H9 (cell line): ENCODE measurements at regions not wholly inside any gene's neighbourhood (a gene's known extent, or its start where the extent isn't known, plus 50 kb on each side); places are given as distances from the start of the nearest gene placed in this dataset.

Experiments
- DNase-seq: peaks from one replicate; pipeline ENCODE4 v3.0.0-alpha.2; 2017
- H2AFZ ChIP-seq: one replicate; pipeline ENCODE4 v1.6.1; 2013; ENCODE audit warnings: mild to moderate bottlenecking, low read length, control low read depth, moderate library complexity
- H2AK5ac ChIP-seq: 2 replicates; pipeline ENCODE4 v1.6.1; 2013; ENCODE audit warnings: low read length, control low read depth, mixed read lengths; ENCODE audit not compliant: insufficient read length
- H2BK120ac ChIP-seq: one replicate; pipeline ENCODE4 v1.6.1; 2013; ENCODE audit warnings: low read depth, mild to moderate bottlenecking, low read length, control low read depth, inconsistent platforms; ENCODE audit not compliant: poor library complexity, severe bottlenecking
- H2BK12ac ChIP-seq: 2 replicates; pipeline ENCODE4 v1.6.1; 2013; ENCODE audit warnings: low read length, control low read depth, mixed read lengths, low read depth; ENCODE audit not compliant: insufficient read length
- H2BK15ac ChIP-seq: 2 replicates; pipeline ENCODE4 v1.6.1; 2013; ENCODE audit warnings: low read depth, low read length, control low read depth
- H2BK20ac ChIP-seq: one replicate; pipeline ENCODE4 v1.6.1; 2013; ENCODE audit warnings: low read depth, mild to moderate bottlenecking, low read length, control low read depth, inconsistent platforms; ENCODE audit not compliant: poor library complexity, severe bottlenecking
- H2BK5ac ChIP-seq: 2 replicates; pipeline ENCODE4 v1.6.1; 2013; ENCODE audit warnings: low read length, control low read depth, mixed read lengths; ENCODE audit not compliant: insufficient read length
- H3K14ac ChIP-seq: 2 replicates; pipeline ENCODE4 v1.6.1; 2013; ENCODE audit warnings: low read length, control low read depth; ENCODE audit not compliant: insufficient read depth
- H3K18ac ChIP-seq: 2 replicates; pipeline ENCODE4 v1.6.1; 2013; ENCODE audit warnings: low read depth, mild to moderate bottlenecking, mixed read lengths, low read length, control low read depth; ENCODE audit not compliant: insufficient read length
- H3K23ac ChIP-seq: 2 replicates; pipeline ENCODE4 v1.6.1; 2013; ENCODE audit warnings: low read length, control low read depth, mixed read lengths, low read depth; ENCODE audit not compliant: insufficient read length
- H3K23me2 ChIP-seq: 2 replicates; pipeline ENCODE4 v1.6.1; 2013; ENCODE audit warnings: low read depth, mild to moderate bottlenecking, mixed read lengths, low read length, control low read depth; ENCODE audit not compliant: insufficient read length, poor library complexity, severe bottlenecking
- H3K27ac ChIP-seq: 2 replicates; pipeline ENCODE4 v1.5.1; 2013; ENCODE audit warnings: low read length, control low read depth, mixed read lengths, low read depth; ENCODE audit not compliant: insufficient read length
- H3K27me3 ChIP-seq: 2 replicates; pipeline ENCODE4 v1.6.1; 2013; ENCODE audit warnings: low read length, control low read depth, inconsistent platforms; ENCODE audit not compliant: insufficient read depth
- H3K4ac ChIP-seq: 2 replicates; pipeline ENCODE4 v1.6.1; 2013; ENCODE audit warnings: low read depth, mild to moderate bottlenecking, control low read depth, inconsistent platforms, low read length, moderate library complexity
- H3K4me1 ChIP-seq: 2 replicates; pipeline ENCODE4 v1.6.1; 2013; ENCODE audit warnings: low read length, control low read depth, inconsistent platforms; ENCODE audit not compliant: insufficient read depth
- H3K4me2 ChIP-seq: 2 replicates; pipeline ENCODE4 v1.6.1; 2013; ENCODE audit warnings: low read length, control low read depth, mixed read lengths; ENCODE audit not compliant: insufficient read length, insufficient read depth
- H3K56ac ChIP-seq: 2 replicates; pipeline ENCODE4 v1.6.1; 2013; ENCODE audit warnings: low read depth, mild to moderate bottlenecking, mixed read lengths, low read length, control low read depth; ENCODE audit not compliant: insufficient read length
- H3K79me1 ChIP-seq: 2 replicates; pipeline ENCODE4 v1.6.1; 2013; ENCODE audit warnings: low read depth, mild to moderate bottlenecking, moderate library complexity, low read length, control low read depth, inconsistent platforms; ENCODE audit not compliant: insufficient read depth, poor library complexity, severe bottlenecking
- H3K79me2 ChIP-seq: 2 replicates; pipeline ENCODE4 v1.6.1; 2013; ENCODE audit warnings: low read length, control low read depth, inconsistent platforms; ENCODE audit not compliant: insufficient read depth
- H3K9ac ChIP-seq: 2 replicates; pipeline ENCODE4 v1.6.1; 2013; ENCODE audit warnings: low read length, control low read depth, mixed read lengths; ENCODE audit not compliant: insufficient read length; ENCODE audit errors: extremely low read depth
- H3K9me3 ChIP-seq: one replicate; pipeline ENCODE4 v1.6.1; 2013; ENCODE audit warnings: low read depth, low read length, inconsistent platforms; ENCODE audit not compliant: control insufficient read depth
- H3T11ph ChIP-seq: one replicate; pipeline ENCODE4 v1.6.1; 2013; ENCODE audit warnings: mild to moderate bottlenecking, low read length, control low read depth, inconsistent platforms
- H4K20me1 ChIP-seq: one replicate; pipeline ENCODE4 v1.6.1; 2013; ENCODE audit not compliant: control insufficient read depth, insufficient read length, insufficient read depth
- H4K5ac ChIP-seq: 2 replicates; pipeline ENCODE4 v1.6.1; 2013; ENCODE audit warnings: low read depth, mild to moderate bottlenecking, mixed read lengths, low read length, control low read depth; ENCODE audit not compliant: insufficient read length
- H4K8ac ChIP-seq: replicated peaks from 2 replicates; pipeline ENCODE4 v1.6.1; 2013; ENCODE audit warnings: low read length, control low read depth, mixed read lengths, low read depth; ENCODE audit not compliant: insufficient read length
- H4K91ac ChIP-seq: 2 replicates; pipeline ENCODE4 v1.6.1; 2013; ENCODE audit warnings: low read depth, mild to moderate bottlenecking, moderate library complexity, mixed read lengths, low read length, control low read depth; ENCODE audit not compliant: insufficient read length
- H3K27ac Mint-ChIP-seq, 3 experiments: 2 replicates in 2 of 3; 3 replicates in 1 of 3; pipeline ENCODE4 v1.8.0; 2020 to 2021; ENCODE audit warnings: mixed read lengths in 3 of 3, mild to moderate bottlenecking in 1 of 3, moderate library complexity in 1 of 3
- H3K27me3 Mint-ChIP-seq: 2 replicates; pipeline ENCODE4 v1.8.0; 2021; ENCODE audit warnings: low read depth, mild to moderate bottlenecking, moderate library complexity, mixed read lengths
- H3K36me3 Mint-ChIP-seq, 3 experiments: 2 replicates in 2 of 3; 3 replicates in 1 of 3; pipeline ENCODE4 v1.8.0; 2020 to 2021; ENCODE audit warnings: low read depth in 3 of 3, mixed read lengths in 3 of 3; ENCODE audit not compliant: insufficient read depth in 1 of 3
- H3K4me1 Mint-ChIP-seq, 2 experiments: 2 replicates each; pipeline ENCODE4 v1.8.0; 2020; ENCODE audit warnings: mixed read lengths in 2 of 2
- H3K4me3 Mint-ChIP-seq, 2 experiments: 2 replicates in 1 of 2; 3 replicates in 1 of 2; pipeline ENCODE4 v1.8.0; 2020 to 2021; ENCODE audit warnings: mild to moderate bottlenecking in 2 of 2, mixed read lengths in 2 of 2, moderate library complexity in 1 of 2
- H3K9me3 Mint-ChIP-seq, 2 experiments: 2 replicates in 1 of 2; 3 replicates in 1 of 2; pipeline ENCODE4 v1.8.0; 2020; ENCODE audit warnings: mild to moderate bottlenecking in 2 of 2, mixed read lengths in 2 of 2, moderate library complexity in 1 of 2
- WGBS: extraction: QIAGEN DNeasy Blood & Tissue Kit; methylation state at CpG from one replicate; pipeline ENCODE4 v1.1.7; 2013; ENCODE audit warnings: missing lambda C conversion rate, low lambda C conversion rate, mixed read lengths; ENCODE audit not compliant: insufficient read length; ENCODE audit errors: extremely low coverage; 5-methylcytosine and 5-hydroxymethylcytosine counted together
- TF ChIP-seq, protein P1 (sequence below): fragments of 200-600 bp; sonication (generic); conservative IDR thresholded peaks from 3 replicates; pipeline ENCODE4 v1.8.0; 2021; ENCODE audit warnings: antibody characterized with exemption, mild to moderate bottlenecking

DNA sequence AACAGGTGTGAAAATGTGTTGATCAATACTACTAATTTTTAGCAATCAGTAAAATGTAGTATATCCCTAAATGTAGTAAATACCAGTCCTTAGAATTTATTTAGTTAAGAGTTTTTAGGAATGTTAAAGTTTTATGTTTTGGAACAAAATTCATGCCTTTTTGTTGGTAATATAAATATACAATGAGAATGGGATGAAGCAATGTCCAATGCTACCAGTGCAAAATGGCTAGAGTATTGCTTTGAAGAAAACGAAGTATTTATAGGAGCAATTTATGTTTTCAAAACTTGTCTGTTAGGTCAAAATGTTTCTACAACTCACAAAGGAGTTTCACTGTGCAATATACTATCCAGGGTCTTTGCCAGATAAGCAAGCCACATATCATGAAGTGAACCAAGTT, 851.5 kb downstream of the PCDH18 start:
- Mint-ChIP-seq H3K4me3 (no peak overlapping the region), H3K4me1 (no peaks in the 10 kb centered on the region; a peak in 2 of 4 replicates), H3K9me3 (no peaks in the 10 kb centered on the region; a peak in 1 of 5 replicates), H3K36me3 (no peaks in the 10 kb centered on the region), H3K27me3 (no peaks in the 10 kb centered on the region), H3K27ac (no peak overlapping the region)
- whole genome bisulfite sequencing = no CpG with 5 or more reads among the region's 1 CpG
- H3K27me3 ChIP-seq = no peaks in the 10 kb centered on the region
- H2BK15ac ChIP-seq = no peak overlapping the region
- TF ChIP-seq, protein P1, sequence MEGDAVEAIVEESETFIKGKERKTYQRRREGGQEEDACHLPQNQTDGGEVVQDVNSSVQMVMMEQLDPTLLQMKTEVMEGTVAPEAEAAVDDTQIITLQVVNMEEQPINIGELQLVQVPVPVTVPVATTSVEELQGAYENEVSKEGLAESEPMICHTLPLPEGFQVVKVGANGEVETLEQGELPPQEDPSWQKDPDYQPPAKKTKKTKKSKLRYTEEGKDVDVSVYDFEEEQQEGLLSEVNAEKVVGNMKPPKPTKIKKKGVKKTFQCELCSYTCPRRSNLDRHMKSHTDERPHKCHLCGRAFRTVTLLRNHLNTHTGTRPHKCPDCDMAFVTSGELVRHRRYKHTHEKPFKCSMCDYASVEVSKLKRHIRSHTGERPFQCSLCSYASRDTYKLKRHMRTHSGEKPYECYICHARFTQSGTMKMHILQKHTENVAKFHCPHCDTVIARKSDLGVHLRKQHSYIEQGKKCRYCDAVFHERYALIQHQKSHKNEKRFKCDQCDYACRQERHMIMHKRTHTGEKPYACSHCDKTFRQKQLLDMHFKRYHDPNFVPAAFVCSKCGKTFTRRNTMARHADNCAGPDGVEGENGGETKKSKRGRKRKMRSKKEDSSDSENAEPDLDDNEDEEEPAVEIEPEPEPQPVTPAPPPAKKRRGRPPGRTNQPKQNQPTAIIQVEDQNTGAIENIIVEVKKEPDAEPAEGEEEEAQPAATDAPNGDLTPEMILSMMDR = no peak
- no peaks in the 10 kb centered on the region for H3K79me2 ChIP-seq
- no peak overlapping the region for H2BK5ac ChIP-seq
- no peak overlapping the region for H3K56ac ChIP-seq
- H3K79me1 ChIP-seq = no peaks in the 10 kb centered on the region
- no peak overlapping the region for H3K23ac ChIP-seq
- H4K8ac ChIP-seq = no peak overlapping the region
- no peak overlapping the region for H2BK120ac ChIP-seq
- H4K5ac ChIP-seq = no peak overlapping the region
- no peak overlapping the region for H3K27ac ChIP-seq
- H4K20me1 ChIP-seq = no peaks in the 10 kb centered on the region
- H3K23me2 ChIP-seq = no peaks in the 10 kb centered on the region
- H3K14ac ChIP-seq = no peak overlapping the region
- no peak for DNase-seq
- no peaks in the 10 kb centered on the region for H3K9me3 ChIP-seq
- no peak overlapping the region for H3K4ac ChIP-seq
- H3K9ac ChIP-seq = no peak overlapping the region
- H3T11ph ChIP-seq = no peak overlapping the region
- no peak overlapping the region for H2BK20ac ChIP-seq
- no peaks in the 10 kb centered on the region; the same call in 1 of the 2 replicates for H3K4me1 ChIP-seq
- no peak overlapping the region for H4K91ac ChIP-seq
- no peak overlapping the region for H3K4me2 ChIP-seq
- H2AFZ ChIP-seq = no peak overlapping the region
- no peak overlapping the region for H3K18ac ChIP-seq
- H2BK12ac ChIP-seq = no peak overlapping the region
- H2AK5ac ChIP-seq = no peak overlapping the region
